AG10803 (cell line): ENCODE measurements at regions not wholly inside any gene's neighbourhood (a gene's known extent, or its start where the extent isn't known, plus 50 kb on each side); places are given as distances from the start of the nearest gene placed in this dataset.

Experiments
- DNase-seq: peaks from one replicate; pipeline ENCODE4 v3.0.0; 2010; ENCODE audit warnings: low read depth
- H3K4me3 ChIP-seq: 2 replicates; pipeline ENCODE4 v1.5.1; 2011; ENCODE audit warnings: mild to moderate bottlenecking, low read length, control low read depth
- CTCF ChIP-seq: conservative IDR thresholded peaks from 2 replicates; pipeline ENCODE4 v1.5.1; 2011; ENCODE audit warnings: mild to moderate bottlenecking, low read length, control low read depth, inconsistent platforms

- H3K4me3 ChIP-seq, result no peak overlapping the region
- TF ChIP-seq CTCF, result no peak
- peak; percentile 98 for DNase-seq
Measured at GRCh38 chr2:216298719-216299495, 73.4 kb downstream of the MARCHF4 start.

- TF ChIP-seq CTCF, result no peak
- no peak for DNase-seq
Measured at GRCh38 chr2:216296856-216297255, 75.4 kb downstream of the MARCHF4 start.

GRCh38 chr2:216294305-216294704, 78.0 kb downstream of the MARCHF4 start:
- no peak for DNase-seq
- no peak for TF ChIP-seq CTCF
- no peak overlapping the region for H3K4me3 ChIP-seq

More at GRCh38 chr2:216296856-216297255, 75.4 kb downstream of the MARCHF4 start:
- H3K4me3 ChIP-seq, result no peak overlapping the region

GRCh38 chr2:216293883-216294282, 78.4 kb downstream of the MARCHF4 start:
- TF ChIP-seq CTCF, result no peak
- DNase-seq, result no peak
- no peak overlapping the region for H3K4me3 ChIP-seq

- TF ChIP-seq CTCF, result no peak
- peak; percentile 69 for DNase-seq
- no peak overlapping the region for H3K4me3 ChIP-seq
Measured at GRCh38 chr2:216292886-216293301, 79.4 kb downstream of the MARCHF4 start.

GRCh38 chr2:216292475-216292874, 79.8 kb downstream of the MARCHF4 start:
- H3K4me3 ChIP-seq, result no peak overlapping the region
- no peak for TF ChIP-seq CTCF
- no peak for DNase-seq

- H3K4me3 ChIP-seq, result no peak overlapping the region
- DNase-seq, result no peak
- no peak for TF ChIP-seq CTCF
Measured at GRCh38 chr2:216289470-216289869, 82.8 kb downstream of the MARCHF4 start.
